Loucy (cell line): ENCODE measurements at regions not wholly inside any gene's neighbourhood (a gene's known extent, or its start where the extent isn't known, plus 50 kb on each side); places are given as distances from the start of the nearest gene placed in this dataset.
"Not testable (repeated sequence)": the region's sequence is repeated elsewhere in the genome, so short reads cannot be mapped to it uniquely, and the experiment has no call there.

ENCODE experiments used
- H2AFZ ChIP-seq: fragments of 200-600 bp; sonication (generic); 2 replicates; pipeline ENCODE4 v1.6.0; 2016; ENCODE audit warnings: antibody characterized with exemption, mild to moderate bottlenecking, low read length, moderate library complexity
- H3F3A ChIP-seq: fragments of 200-600 bp; 2 replicates; pipeline ENCODE4 v1.6.0; 2016; ENCODE audit warnings: antibody characterized with exemption, low read depth, mild to moderate bottlenecking
- H3K27me3 ChIP-seq: fragments of 200-600 bp; sonication (generic); 2 replicates; pipeline ENCODE4 v1.6.1; 2014; ENCODE audit warnings: low read length, mild to moderate bottlenecking; ENCODE audit not compliant: insufficient read depth, poor library complexity, severe bottlenecking
- H3K36me3 ChIP-seq: fragments of 200-600 bp; sonication (generic); 2 replicates; pipeline ENCODE4 v1.6.1; 2016; ENCODE audit warnings: low read length; ENCODE audit not compliant: insufficient read depth
- H3K4me1 ChIP-seq: fragments of 200-600 bp; sonication (generic); 2 replicates; pipeline ENCODE4 v1.5.1; 2014; ENCODE audit warnings: low read length, mild to moderate bottlenecking; ENCODE audit not compliant: insufficient read depth, poor library complexity, severe bottlenecking
- H3K4me2 ChIP-seq: fragments of 200-600 bp; sonication (generic); 2 replicates; pipeline ENCODE4 v1.6.0; 2014; ENCODE audit warnings: antibody characterized with exemption, low read length, low read depth, mild to moderate bottlenecking; ENCODE audit not compliant: poor library complexity, severe bottlenecking
- H3K4me3 ChIP-seq: fragments of 200-600 bp; sonication (generic); 2 replicates; pipeline ENCODE4 v1.5.1; 2014; ENCODE audit warnings: low read length, mild to moderate bottlenecking, mixed read lengths; ENCODE audit not compliant: poor library complexity, severe bottlenecking
- H3K79me2 ChIP-seq: fragments of 200-600 bp; sonication (generic); 2 replicates; pipeline ENCODE4 v1.6.1; 2014; ENCODE audit warnings: low read length; ENCODE audit not compliant: insufficient read depth
- H3K9ac ChIP-seq: fragments of 200-600 bp; sonication (generic); 2 replicates; pipeline ENCODE4 v1.6.0; 2014; ENCODE audit warnings: mild to moderate bottlenecking, low read depth, low read length, moderate library complexity; ENCODE audit not compliant: poor library complexity, severe bottlenecking
- H3K9me2 ChIP-seq: fragments of 200-600 bp; sonication (generic); replicated peaks from 2 replicates; pipeline ENCODE4 v1.6.1; 2016; ENCODE audit warnings: low read depth, low read length, mixed read lengths
- H3K9me3 ChIP-seq: fragments of 200-600 bp; sonication (generic); 2 replicates; pipeline ENCODE4 v1.6.1; 2014; ENCODE audit warnings: mild to moderate bottlenecking, antibody characterized with exemption, low read length, low read depth; ENCODE audit not compliant: insufficient read depth
- H4K20me1 ChIP-seq: fragments of 200-600 bp; sonication (generic); 2 replicates; pipeline ENCODE4 v1.6.0; 2014; ENCODE audit warnings: antibody characterized with exemption, low read length, mild to moderate bottlenecking; ENCODE audit not compliant: insufficient read depth, poor library complexity, severe bottlenecking
- TF ChIP-seq, protein P1 (sequence below): fragments of 200-600 bp; sonication (generic); conservative IDR thresholded peaks from 2 replicates; pipeline ENCODE4 v1.5.1; 2014; ENCODE audit warnings: mild to moderate bottlenecking, antibody characterized with exemption, low read length

- not testable (repeated sequence) for H3F3A ChIP-seq, H3K27me3 ChIP-seq, H3K4me3 ChIP-seq, H4K20me1 ChIP-seq, H3K4me2 ChIP-seq, H3K9me3 ChIP-seq, H3K9me2 ChIP-seq, H3K36me3 ChIP-seq, H3K9ac ChIP-seq, H3K79me2 ChIP-seq, H3K4me1 ChIP-seq, H2AFZ ChIP-seq
These were observed 75.9 kb downstream of the OR4F16 start for GRCh38 chr1:610538-610937.

- not testable (repeated sequence) for H4K20me1 ChIP-seq, H3K4me1 ChIP-seq, H3K4me3 ChIP-seq, H2AFZ ChIP-seq, H3K9me3 ChIP-seq, H3K9me2 ChIP-seq, H3K4me2 ChIP-seq, H3F3A ChIP-seq, H3K36me3 ChIP-seq, H3K9ac ChIP-seq, H3K79me2 ChIP-seq, H3K27me3 ChIP-seq
These were observed 77.3 kb downstream of the OR4F16 start for GRCh38 chr1:609161-609560.

DNA sequence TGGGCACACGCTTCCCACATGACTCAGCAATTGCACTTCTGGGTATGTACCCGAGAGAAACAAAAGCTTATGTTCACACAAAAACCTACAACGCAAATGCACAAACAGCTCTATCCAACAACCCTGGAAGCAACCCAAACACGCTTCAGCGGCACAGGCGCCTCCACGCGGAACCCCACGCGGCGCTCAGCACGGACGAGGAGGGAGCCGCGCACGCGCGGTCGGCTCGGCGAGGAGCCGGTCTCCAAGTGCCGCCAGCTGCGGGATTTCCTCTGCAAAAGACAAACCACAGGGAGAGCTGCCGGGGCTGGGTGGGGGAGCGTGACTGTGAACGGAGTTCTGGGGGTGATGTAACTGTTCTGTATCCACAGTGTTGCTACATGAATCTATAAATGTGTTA lies 81.2 kb downstream of the OR4F16 start:
- not testable (repeated sequence) for H3K4me2 ChIP-seq

GRCh38 chr1:588211-588610 lies 98.2 kb downstream of the OR4F16 start:
- not testable (repeated sequence) for H3K9ac ChIP-seq, H3K4me1 ChIP-seq, H3K36me3 ChIP-seq, H3K9me3 ChIP-seq, H2AFZ ChIP-seq, H3K9me2 ChIP-seq, H3F3A ChIP-seq, H3K27me3 ChIP-seq, H3K4me2 ChIP-seq, H4K20me1 ChIP-seq, H3K79me2 ChIP-seq, H3K4me3 ChIP-seq

More for the DNA sequence above, 81.2 kb downstream of the OR4F16 start:
- not testable (repeated sequence) for H3F3A ChIP-seq, H3K36me3 ChIP-seq, H4K20me1 ChIP-seq, H3K9me2 ChIP-seq, H3K9me3 ChIP-seq, H3K4me1 ChIP-seq, H3K9ac ChIP-seq, H2AFZ ChIP-seq, H3K27me3 ChIP-seq, H3K79me2 ChIP-seq
- H3K4me3 ChIP-seq = peak overlapping the region; percentile 44

GRCh38 chr1:585992-586391 lies 100.5 kb downstream of the OR4F16 start:
- H3K79me2 ChIP-seq, H3F3A ChIP-seq, H3K36me3 ChIP-seq, H3K27me3 ChIP-seq, H3K4me1 ChIP-seq, H3K4me3 ChIP-seq, H3K9me2 ChIP-seq, H3K9ac ChIP-seq, H3K4me2 ChIP-seq, H3K9me3 ChIP-seq, H4K20me1 ChIP-seq, H2AFZ ChIP-seq: not testable (repeated sequence)
- TF ChIP-seq, protein P1, sequence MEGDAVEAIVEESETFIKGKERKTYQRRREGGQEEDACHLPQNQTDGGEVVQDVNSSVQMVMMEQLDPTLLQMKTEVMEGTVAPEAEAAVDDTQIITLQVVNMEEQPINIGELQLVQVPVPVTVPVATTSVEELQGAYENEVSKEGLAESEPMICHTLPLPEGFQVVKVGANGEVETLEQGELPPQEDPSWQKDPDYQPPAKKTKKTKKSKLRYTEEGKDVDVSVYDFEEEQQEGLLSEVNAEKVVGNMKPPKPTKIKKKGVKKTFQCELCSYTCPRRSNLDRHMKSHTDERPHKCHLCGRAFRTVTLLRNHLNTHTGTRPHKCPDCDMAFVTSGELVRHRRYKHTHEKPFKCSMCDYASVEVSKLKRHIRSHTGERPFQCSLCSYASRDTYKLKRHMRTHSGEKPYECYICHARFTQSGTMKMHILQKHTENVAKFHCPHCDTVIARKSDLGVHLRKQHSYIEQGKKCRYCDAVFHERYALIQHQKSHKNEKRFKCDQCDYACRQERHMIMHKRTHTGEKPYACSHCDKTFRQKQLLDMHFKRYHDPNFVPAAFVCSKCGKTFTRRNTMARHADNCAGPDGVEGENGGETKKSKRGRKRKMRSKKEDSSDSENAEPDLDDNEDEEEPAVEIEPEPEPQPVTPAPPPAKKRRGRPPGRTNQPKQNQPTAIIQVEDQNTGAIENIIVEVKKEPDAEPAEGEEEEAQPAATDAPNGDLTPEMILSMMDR = 0 out of 2 replicates have a peak, but pooled peaks have one; percentile 23
